Mammary epithelial cell (primary cell): ENCODE measurements at regions not wholly inside any gene's neighbourhood (a gene's known extent, or its start where the extent isn't known, plus 50 kb on each side); places are given as distances from the start of the nearest gene placed in this dataset.

Experiments used
- EZH2 ChIP-seq: IDR thresholded peaks from 2 replicates; pipeline ENCODE4 v1.6.1; 2012; ENCODE audit warnings: low read length, inconsistent platforms, borderline replicate concordance
- TF ChIP-seq, protein P1 (sequence below), 2 donors: IDR thresholded peaks in 1 of 2; conservative IDR thresholded peaks in 1 of 2; 2 replicates each; pipeline ENCODE4 v1.5.1; 2011 to 2012; ENCODE audit warnings: inconsistent platforms in 2 of 2, low read length in 2 of 2, mild to moderate bottlenecking in 2 of 2, control low read depth in 1 of 2, low read depth in 1 of 2; ENCODE audit not compliant: insufficient read depth in 1 of 2; ENCODE audit errors: extremely low read depth in 1 of 2

DNA sequence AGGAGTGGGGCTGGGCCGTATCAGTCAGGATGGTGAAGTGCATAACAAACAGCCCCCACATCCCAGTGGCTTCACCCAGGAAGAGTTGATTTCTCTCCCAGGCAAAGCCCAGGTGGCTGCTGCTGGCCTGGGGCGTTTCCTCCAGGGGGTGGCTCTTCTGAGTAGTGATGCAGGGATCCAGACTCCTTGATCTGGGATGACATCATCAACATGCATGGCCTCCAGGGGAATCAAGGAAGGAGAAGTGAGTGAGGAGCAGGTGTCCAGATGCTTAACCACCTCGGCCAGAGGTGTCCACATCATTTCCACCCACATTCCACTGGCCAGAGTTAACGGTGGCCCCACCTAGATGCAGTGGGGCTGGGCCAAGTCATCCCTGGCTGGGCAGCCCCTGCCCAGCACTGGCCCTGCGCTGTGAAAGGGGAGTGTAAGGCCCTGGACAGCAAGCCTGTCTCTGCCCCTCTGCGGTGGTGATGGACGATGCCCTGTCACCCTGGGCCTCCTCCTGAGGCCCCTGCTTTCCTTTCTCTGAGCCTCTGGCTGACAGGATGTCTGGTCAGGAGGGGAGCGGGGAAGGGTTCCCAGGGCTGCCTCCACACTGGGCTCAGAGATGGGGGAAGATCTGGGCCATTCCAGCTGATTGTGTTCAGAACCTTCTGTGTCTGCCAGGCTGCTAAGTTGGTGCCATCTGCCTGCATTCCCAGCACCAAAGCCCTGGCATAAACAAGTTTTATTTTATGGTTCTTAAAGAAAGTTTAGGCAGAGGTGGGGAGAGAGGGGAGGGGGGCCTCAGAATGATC, 598.2 kb downstream of the MATN1 start:
- TF ChIP-seq, protein P1, sequence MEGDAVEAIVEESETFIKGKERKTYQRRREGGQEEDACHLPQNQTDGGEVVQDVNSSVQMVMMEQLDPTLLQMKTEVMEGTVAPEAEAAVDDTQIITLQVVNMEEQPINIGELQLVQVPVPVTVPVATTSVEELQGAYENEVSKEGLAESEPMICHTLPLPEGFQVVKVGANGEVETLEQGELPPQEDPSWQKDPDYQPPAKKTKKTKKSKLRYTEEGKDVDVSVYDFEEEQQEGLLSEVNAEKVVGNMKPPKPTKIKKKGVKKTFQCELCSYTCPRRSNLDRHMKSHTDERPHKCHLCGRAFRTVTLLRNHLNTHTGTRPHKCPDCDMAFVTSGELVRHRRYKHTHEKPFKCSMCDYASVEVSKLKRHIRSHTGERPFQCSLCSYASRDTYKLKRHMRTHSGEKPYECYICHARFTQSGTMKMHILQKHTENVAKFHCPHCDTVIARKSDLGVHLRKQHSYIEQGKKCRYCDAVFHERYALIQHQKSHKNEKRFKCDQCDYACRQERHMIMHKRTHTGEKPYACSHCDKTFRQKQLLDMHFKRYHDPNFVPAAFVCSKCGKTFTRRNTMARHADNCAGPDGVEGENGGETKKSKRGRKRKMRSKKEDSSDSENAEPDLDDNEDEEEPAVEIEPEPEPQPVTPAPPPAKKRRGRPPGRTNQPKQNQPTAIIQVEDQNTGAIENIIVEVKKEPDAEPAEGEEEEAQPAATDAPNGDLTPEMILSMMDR (conservative IDR thresholded peaks at IDR 0.05 in 1 of 2, IDR thresholded peaks at IDR 0.05 in 1 of 2; ENCODE audit: extremely low read depth in 1 of 2, insufficient read depth in 1 of 2, low read depth in 1 of 2, low read length in 2 of 2) = no peak
- no peak for TF ChIP-seq EZH2
